CD14-positive monocyte (primary cell): ENCODE measurements at regions not wholly inside any gene's neighbourhood (a gene's known extent, or its start where the extent isn't known, plus 50 kb on each side); places are given as distances from the start of the nearest gene placed in this dataset.

Experiments used
- DNase-seq, 3 donors: peaks; one replicate each; pipeline ENCODE4 v3.0.0-alpha.2; 2011 to 2022
- H2AFZ ChIP-seq: 2 replicates; pipeline ENCODE4 v1.6.0; 2012; ENCODE audit warnings: mild to moderate bottlenecking, low read depth, low read length, inconsistent platforms; ENCODE audit not compliant: insufficient read depth, poor library complexity, severe bottlenecking
- H3K27ac ChIP-seq, 2 donors: 1 replicate in 1 of 2; 2 replicates in 1 of 2; pipeline ENCODE4 v1.5.1; 2012 to 2013; ENCODE audit warnings: low read length in 2 of 2, control low read depth in 1 of 2, inconsistent platforms in 1 of 2, low read depth in 1 of 2, mild to moderate bottlenecking in 1 of 2
- H3K27me3 ChIP-seq, 2 donors: one replicate each; pipeline versions ENCODE4 v1.6.0 to v1.6.1; 2011 to 2013; ENCODE audit warnings: low read length in 2 of 2; ENCODE audit not compliant: control insufficient read depth in 2 of 2, insufficient read depth in 2 of 2
- H3K36me3 ChIP-seq, 2 donors: replicated peaks in 1 of 2; 1 replicate in 1 of 2; 2 replicates in 1 of 2; pipeline versions ENCODE4 v1.5.1 to v1.6.1; 2012 to 2013; ENCODE audit warnings: low read length in 2 of 2, control low read depth in 1 of 2, inconsistent platforms in 1 of 2, mild to moderate bottlenecking in 1 of 2; ENCODE audit not compliant: insufficient read depth in 2 of 2, control insufficient read depth in 1 of 2
- H3K4me1 ChIP-seq, 2 donors: 1 replicate in 1 of 2; 2 replicates in 1 of 2; pipeline versions ENCODE4 v1.5.1 to v1.6.1; 2012 to 2013; ENCODE audit warnings: low read length in 2 of 2, control low read depth in 1 of 2, inconsistent platforms in 1 of 2, mild to moderate bottlenecking in 1 of 2, moderate library complexity in 1 of 2; ENCODE audit not compliant: insufficient read depth in 2 of 2, control insufficient read depth in 1 of 2
- H3K4me2 ChIP-seq: replicated peaks from 2 replicates; pipeline ENCODE3; 2012; ENCODE audit warnings: low read length, moderate library complexity, mild to moderate bottlenecking; ENCODE audit not compliant: poor library complexity, severe bottlenecking; ENCODE audit errors: extremely low read depth
- H3K4me3 ChIP-seq, 3 experiments: fragments of 200-600 bp in 1 of 3; sonication (generic) in 1 of 3; replicated peaks in 1 of 3; 1 replicate in 2 of 3; 2 replicates in 1 of 3; pipeline ENCODE4 v1.5.1; 2011 to 2013; ENCODE audit warnings: low read length in 3 of 3, mild to moderate bottlenecking in 3 of 3, control low read depth in 2 of 3, low read depth in 2 of 3, inconsistent platforms in 1 of 3, moderate library complexity in 1 of 3
- H3K79me2 ChIP-seq: 2 replicates; pipeline ENCODE4 v1.6.0; 2012; ENCODE audit warnings: mild to moderate bottlenecking, control low read depth, inconsistent platforms, low read length, moderate library complexity; ENCODE audit not compliant: insufficient read depth
- H3K9ac ChIP-seq: 2 replicates; pipeline ENCODE4 v1.6.0; 2017; ENCODE audit warnings: low read length, mild to moderate bottlenecking; ENCODE audit not compliant: insufficient read depth, poor library complexity, severe bottlenecking
- H3K9me3 ChIP-seq, 2 donors: replicated peaks in 1 of 2; 1 replicate in 1 of 2; 2 replicates in 1 of 2; pipeline versions ENCODE4 v1.5.1 to v1.6.1; 2012 to 2013; ENCODE audit warnings: low read length in 2 of 2, control low read depth in 1 of 2; ENCODE audit not compliant: control insufficient read depth in 1 of 2, insufficient read depth in 1 of 2
- H4K20me1 ChIP-seq: 2 replicates; pipeline ENCODE4 v1.6.0; 2012; ENCODE audit warnings: mild to moderate bottlenecking, low read length, control low read depth, moderate library complexity; ENCODE audit not compliant: insufficient read depth
- H3K27ac Mint-ChIP-seq, 7 donors: one replicate each; pipeline ENCODE4 v1.8.0; 2020; ENCODE audit warnings: mild to moderate bottlenecking in 7 of 7, mixed read lengths in 7 of 7, moderate library complexity in 6 of 7, inconsistent platforms in 2 of 7
- H3K27me3 Mint-ChIP-seq, 3 donors: one replicate each; pipeline ENCODE4 v1.8.0; 2021 to 2022; ENCODE audit warnings: low read depth in 3 of 3, mild to moderate bottlenecking in 3 of 3, mixed read lengths in 3 of 3, moderate library complexity in 3 of 3, inconsistent platforms in 1 of 3
- H3K36me3 Mint-ChIP-seq, 2 donors: one replicate each; pipeline ENCODE4 v1.8.0; 2020; ENCODE audit warnings: mixed read lengths in 2 of 2, inconsistent platforms in 1 of 2, mild to moderate bottlenecking in 1 of 2
- H3K4me1 Mint-ChIP-seq: one replicate; pipeline ENCODE4 v1.8.0; 2020; ENCODE audit warnings: mild to moderate bottlenecking, mixed read lengths
- H3K4me3 Mint-ChIP-seq, 2 donors: one replicate each; pipeline ENCODE4 v1.8.0; 2020; ENCODE audit warnings: mild to moderate bottlenecking in 2 of 2, mixed read lengths in 2 of 2, moderate library complexity in 1 of 2
- H3K9me3 Mint-ChIP-seq, 7 donors: one replicate each; pipeline ENCODE4 v1.8.0; 2020 to 2022; ENCODE audit warnings: mixed read lengths in 7 of 7, mild to moderate bottlenecking in 6 of 7, moderate library complexity in 6 of 7, inconsistent platforms in 2 of 7
- whole genome bisulfite sequencing: methylation state at CpG from one replicate; pipeline ENCODE4 v1.1.5; 2013; ENCODE audit warnings: missing lambda C conversion rate; ENCODE audit not compliant: insufficient coverage; 5-methylcytosine and 5-hydroxymethylcytosine counted together
- intact Hi-C, 2 donors: fragments of 100-400 bp; cut with micrococcal nuclease; formaldehyde crosslinking; loops; one replicate each; pipeline versions ENCODE4 v1.15.0 to v1.15.1; 2023
- TF ChIP-seq, protein P1 (sequence below): fragments of 200-600 bp; IDR thresholded peaks from one replicate; pipeline ENCODE4 v1.8.0; 2022; ENCODE audit warnings: antibody characterized with exemption, mild to moderate bottlenecking

DNA sequence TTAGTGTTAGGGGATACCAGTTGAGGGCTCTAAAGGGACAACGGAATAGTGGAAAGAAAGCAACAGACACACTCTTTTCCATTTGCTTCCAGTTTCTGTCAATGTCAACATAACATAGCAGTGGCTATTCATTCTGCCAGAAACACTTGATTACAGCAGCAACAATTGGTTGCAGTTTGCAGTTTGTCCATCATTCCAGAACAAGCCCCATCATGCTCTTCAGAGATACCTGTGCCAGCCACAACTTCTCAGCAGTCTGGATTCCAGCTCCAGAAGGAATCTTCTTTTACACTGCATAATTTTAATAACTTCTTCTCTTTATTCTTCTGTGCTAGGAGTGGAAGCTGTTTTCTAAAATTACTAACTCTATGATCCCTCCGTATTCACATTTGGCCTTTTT, 1521.4 kb downstream of the PLA2G4A start:
- Histone ChIP-seq H3K36me3 (no peaks in the 10 kb centered on the region), H3K4me3 (no peak overlapping the region), H3K27me3 (no peaks in the 10 kb centered on the region), H4K20me1 (no peaks in the 10 kb centered on the region), H3K79me2 (no peaks in the 10 kb centered on the region), H3K4me2 (no peak overlapping the region), H3K9me3 (peaks cover 3 to 7% of the 10 kb centered on the region in 2 donors), H3K4me1 (no peaks in the 10 kb centered on the region), H2AFZ (no peak overlapping the region), H3K9ac (no peak overlapping the region), H3K27ac (no peak overlapping the region)
- H3K36me3 Mint-ChIP-seq, result no peaks in the 10 kb centered on the region
- peaks cover 0 to 7% (median 3%) of the 10 kb centered on the region in 7 donors for H3K9me3 Mint-ChIP-seq
- H3K27ac Mint-ChIP-seq, result no peak overlapping the region
- TF ChIP-seq, protein P1, sequence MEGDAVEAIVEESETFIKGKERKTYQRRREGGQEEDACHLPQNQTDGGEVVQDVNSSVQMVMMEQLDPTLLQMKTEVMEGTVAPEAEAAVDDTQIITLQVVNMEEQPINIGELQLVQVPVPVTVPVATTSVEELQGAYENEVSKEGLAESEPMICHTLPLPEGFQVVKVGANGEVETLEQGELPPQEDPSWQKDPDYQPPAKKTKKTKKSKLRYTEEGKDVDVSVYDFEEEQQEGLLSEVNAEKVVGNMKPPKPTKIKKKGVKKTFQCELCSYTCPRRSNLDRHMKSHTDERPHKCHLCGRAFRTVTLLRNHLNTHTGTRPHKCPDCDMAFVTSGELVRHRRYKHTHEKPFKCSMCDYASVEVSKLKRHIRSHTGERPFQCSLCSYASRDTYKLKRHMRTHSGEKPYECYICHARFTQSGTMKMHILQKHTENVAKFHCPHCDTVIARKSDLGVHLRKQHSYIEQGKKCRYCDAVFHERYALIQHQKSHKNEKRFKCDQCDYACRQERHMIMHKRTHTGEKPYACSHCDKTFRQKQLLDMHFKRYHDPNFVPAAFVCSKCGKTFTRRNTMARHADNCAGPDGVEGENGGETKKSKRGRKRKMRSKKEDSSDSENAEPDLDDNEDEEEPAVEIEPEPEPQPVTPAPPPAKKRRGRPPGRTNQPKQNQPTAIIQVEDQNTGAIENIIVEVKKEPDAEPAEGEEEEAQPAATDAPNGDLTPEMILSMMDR, result no peak
- H3K4me1 Mint-ChIP-seq, result no peaks in the 10 kb centered on the region
- no peak for DNase-seq
- no CpG with 5 or more reads among the region's 2 CpGs for WGBS
- intact Hi-C loops, result no loop called here
- H3K4me3 Mint-ChIP-seq, result no peak overlapping the region
- H3K27me3 Mint-ChIP-seq, result no peaks in the 10 kb centered on the region

DNA sequence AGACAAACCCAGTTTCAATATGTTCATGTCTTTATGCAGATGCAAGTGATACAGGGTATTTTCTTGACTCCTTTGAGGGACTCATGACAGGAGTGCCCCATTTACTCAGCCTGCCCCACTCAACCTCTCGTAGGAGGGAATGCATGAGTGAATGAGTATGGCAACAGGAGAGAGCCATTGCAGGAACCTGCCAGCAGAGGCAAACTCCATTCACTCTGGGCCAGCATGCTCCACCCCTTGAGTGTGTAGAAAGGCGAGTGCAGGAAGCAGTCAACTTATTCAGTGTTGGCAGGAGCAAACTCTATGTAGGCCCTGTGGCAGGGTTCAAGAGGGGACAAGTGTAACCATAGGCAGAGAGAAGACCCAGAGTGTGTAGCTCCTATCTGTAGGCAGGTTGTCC, 1526.3 kb downstream of the PLA2G4A start:
- Histone ChIP-seq H3K9ac (no peak overlapping the region), H3K4me1 (no peaks in the 10 kb centered on the region), H3K79me2 (no peaks in the 10 kb centered on the region), H3K4me2 (no peak overlapping the region), H3K36me3 (no peaks in the 10 kb centered on the region), H3K9me3 (peaks cover 34 to 35% of the 10 kb centered on the region in 2 donors), H2AFZ (no peak overlapping the region), H3K4me3 (no peak overlapping the region), H4K20me1 (no peaks in the 10 kb centered on the region), H3K27me3 (no peaks in the 10 kb centered on the region), H3K27ac (no peak overlapping the region)
- no peaks in the 10 kb centered on the region for H3K4me1 Mint-ChIP-seq
- WGBS, result 83% methylated on average over 1 of the region's 2 CpGs
- no peaks in the 10 kb centered on the region for H3K36me3 Mint-ChIP-seq
- no peaks in the 10 kb centered on the region for H3K27me3 Mint-ChIP-seq
- intact Hi-C loops, result no loop called here
- no peak for DNase-seq
- TF ChIP-seq, protein P1, result no peak
- no peak overlapping the region for H3K27ac Mint-ChIP-seq
- peaks cover 5 to 35% (median 17%) of the 10 kb centered on the region in 7 donors for H3K9me3 Mint-ChIP-seq
- no peak overlapping the region for H3K4me3 Mint-ChIP-seq
